ENCODE measurements at regions not wholly inside any gene's neighbourhood (a gene's known extent, or its start where the extent isn't known, plus 50 kb on each side); places are given as distances from the start of the nearest gene placed in this dataset.

- TF ChIP-seq POLR2A (IDR thresholded peaks at IDR 0.05) (no peak), CTCF (IDR thresholded peaks at IDR 0.05) (no peak), EP300 (IDR thresholded peaks at IDR 0.05) (no peak)
- intact Hi-C loops (cut with DNase I), result no loop called here
- no peak for DNase-seq
- Histone ChIP-seq H3K27ac (no peak overlapping the region), H3K36me3 (no peaks in the 10 kb centered on the region), H3K9me3 (no peaks in the 10 kb centered on the region), H3K4me3 (no peak overlapping the region), H3K27me3 (no peaks in the 10 kb centered on the region), H3K4me1 (ENCODE audit: insufficient read depth) (peaks cover 1% of the 10 kb centered on the region)
- WGBS, 3 donors, result 30 to 59% (median 42%) methylated on average over 9 of the region's 9 CpGs
These were observed 201.5 kb upstream of the RAB6C start for GRCh38 chr2:129777762-129778583.

- WGBS, 3 donors, result 72 to 80% (median 73%) methylated on average over 8 of the region's 8 CpGs
- DNase-seq, result no peak
- Histone ChIP-seq H3K27ac (no peak overlapping the region), H3K27me3 (no peaks in the 10 kb centered on the region), H3K36me3 (no peaks in the 10 kb centered on the region), H3K4me3 (no peak overlapping the region), H3K9me3 (no peaks in the 10 kb centered on the region), H3K4me1 (ENCODE audit: insufficient read depth) (peaks cover 1% of the 10 kb centered on the region)
- TF ChIP-seq POLR2A (IDR thresholded peaks at IDR 0.05) (no peak), EP300 (IDR thresholded peaks at IDR 0.05) (no peak), CTCF (IDR thresholded peaks at IDR 0.05) (no peak)
- intact Hi-C loops (cut with DNase I), result no loop called here
These were observed 200.9 kb upstream of the RAB6C start for GRCh38 chr2:129778584-129778877.

GRCh38 chr2:129779783-129780182 is 199.7 kb upstream of the RAB6C start:
- Histone ChIP-seq H3K4me3 (no peak overlapping the region), H3K9me3 (no peaks in the 10 kb centered on the region), H3K36me3 (no peaks in the 10 kb centered on the region), H3K4me1 (ENCODE audit: insufficient read depth) (peaks cover 1% of the 10 kb centered on the region), H3K27me3 (no peaks in the 10 kb centered on the region), H3K27ac (no peak overlapping the region)
- intact Hi-C loops (cut with DNase I), result no loop called here
- WGBS, 3 donors, result 87 to 94% (median 89%) methylated on average over 6 of the region's 6 CpGs
- no peak for DNase-seq
- TF ChIP-seq POLR2A (IDR thresholded peaks at IDR 0.05), result no peak
- TF ChIP-seq CTCF (IDR thresholded peaks at IDR 0.05), result no peak
- no peak for TF ChIP-seq EP300 (IDR thresholded peaks at IDR 0.05)

GRCh38 chr2:129780316-129781270 is 198.9 kb upstream of the RAB6C start:
- 28 to 34% (median 30%) methylated on average over 11 to 13 of the region's 13 CpGs for WGBS, 3 donors
- DNase-seq, result no peak
- Histone ChIP-seq H3K27me3 (no peaks in the 10 kb centered on the region), H3K4me3 (no peak overlapping the region), H3K9me3 (no peaks in the 10 kb centered on the region), H3K27ac (no peak overlapping the region), H3K4me1 (ENCODE audit: insufficient read depth) (peaks cover 1% of the 10 kb centered on the region), H3K36me3 (no peaks in the 10 kb centered on the region)
- no peak for TF ChIP-seq POLR2A (IDR thresholded peaks at IDR 0.05)
- TF ChIP-seq EP300 (IDR thresholded peaks at IDR 0.05), result no peak
- TF ChIP-seq CTCF (IDR thresholded peaks at IDR 0.05), result no peak
- intact Hi-C loops (cut with DNase I), result no loop called here

Measured in ovary (tissue), 7 donors.